HEK293T (cell line): ENCODE measurements at regions not wholly inside any gene's neighbourhood (a gene's known extent, or its start where the extent isn't known, plus 50 kb on each side); places are given as distances from the start of the nearest gene placed in this dataset.

ENCODE experiments used
- CTCF ChIA-PET: fragments of 350-600 bp; formaldehyde crosslinking; extraction: SDS; loops from one replicate; lab custom pipeline; 2021; ENCODE audit warnings: antibody characterized with exemption, inconsistent platforms; lab: Yijun Ruan, JAX
- POLR2A ChIA-PET: fragments of 350-600 bp; formaldehyde crosslinking; extraction: SDS; loops from one replicate; lab custom pipeline; 2020; ENCODE audit warnings: antibody characterized with exemption, inconsistent platforms; lab: Yijun Ruan, JAX
- DNase-seq: peaks from one replicate; pipeline ENCODE4 v3.0.0; 2012; ENCODE audit warnings: mixed read lengths; ENCODE audit errors: extremely low spot score
- ARNT ChIP-seq: fragments of 450-650 bp; IDR thresholded peaks from 2 replicates; pipeline ENCODE4 v1.6.1; 2017; ENCODE audit warnings: mild to moderate bottlenecking
- BHLHE40 ChIP-seq: fragments of 450-650 bp; IDR thresholded peaks from 2 replicates; pipeline ENCODE4 v1.6.1; 2016; ENCODE audit warnings: mild to moderate bottlenecking, moderate library complexity, borderline replicate concordance
- CTBP1 ChIP-seq: fragments of 450-650 bp; IDR thresholded peaks from 2 replicates; pipeline ENCODE4 v1.6.1; 2016; ENCODE audit warnings: borderline replicate concordance
- ELF4 ChIP-seq: fragments of 450-650 bp; IDR thresholded peaks from 2 replicates; pipeline ENCODE4 v1.6.1; 2017; ENCODE audit warnings: antibody characterized with exemption
- FOXA1 ChIP-seq: fragments of 450-650 bp; IDR thresholded peaks from 2 replicates; pipeline ENCODE4 v1.6.1; 2016; ENCODE audit warnings: mild to moderate bottlenecking
- FOXK2 ChIP-seq: fragments of 450-650 bp; IDR thresholded peaks from 2 replicates; pipeline ENCODE4 v1.6.1; 2016; ENCODE audit warnings: mild to moderate bottlenecking
- FOXM1 ChIP-seq: fragments of 450-650 bp; IDR thresholded peaks from 2 replicates; pipeline ENCODE4 v1.6.1; 2017; ENCODE audit warnings: mild to moderate bottlenecking, borderline replicate concordance
- HDGF ChIP-seq: fragments of 450-650 bp; IDR thresholded peaks from 2 replicates; pipeline ENCODE4 v1.6.1; 2017; ENCODE audit warnings: antibody characterized with exemption, borderline replicate concordance
- L3MBTL2 ChIP-seq: fragments of 450-650 bp; conservative IDR thresholded peaks from 2 replicates; pipeline ENCODE4 v1.6.1; 2016; ENCODE audit warnings: mild to moderate bottlenecking
- LEF1 ChIP-seq: fragments of 450-650 bp; IDR thresholded peaks from 2 replicates; pipeline ENCODE4 v1.6.1; 2017; ENCODE audit warnings: mild to moderate bottlenecking, borderline replicate concordance
- NFRKB ChIP-seq: fragments of 450-650 bp; IDR thresholded peaks from 2 replicates; pipeline ENCODE4 v1.6.1; 2016; ENCODE audit warnings: mild to moderate bottlenecking, moderate library complexity
- SP1 ChIP-seq: fragments of 450-650 bp; IDR thresholded peaks from 2 replicates; pipeline ENCODE4 v1.6.1; 2017
- SUZ12 ChIP-seq: fragments of 450-650 bp; IDR thresholded peaks from 2 replicates; pipeline ENCODE4 v1.6.1; 2016; ENCODE audit warnings: mild to moderate bottlenecking
- TARDBP ChIP-seq: fragments of 450-650 bp; IDR thresholded peaks from 2 replicates; pipeline ENCODE4 v1.6.1; 2016
- ZNF384 ChIP-seq: fragments of 450-650 bp; IDR thresholded peaks from 2 replicates; pipeline ENCODE4 v1.6.1; 2016
- TF ChIP-seq, protein P1 (sequence below): fragments of 450-650 bp; IDR thresholded peaks from 2 replicates; pipeline ENCODE4 v1.6.1; 2016

- ChIA-PET CTCF (no interaction called here), POLR2A (no interaction called here)
- DNase-seq: no peak
- TF ChIP-seq CTBP1: no peak
- no peak for TF ChIP-seq L3MBTL2
- TF ChIP-seq HDGF: no peak
- TF ChIP-seq BHLHE40: no peak
- TF ChIP-seq, protein P1, sequence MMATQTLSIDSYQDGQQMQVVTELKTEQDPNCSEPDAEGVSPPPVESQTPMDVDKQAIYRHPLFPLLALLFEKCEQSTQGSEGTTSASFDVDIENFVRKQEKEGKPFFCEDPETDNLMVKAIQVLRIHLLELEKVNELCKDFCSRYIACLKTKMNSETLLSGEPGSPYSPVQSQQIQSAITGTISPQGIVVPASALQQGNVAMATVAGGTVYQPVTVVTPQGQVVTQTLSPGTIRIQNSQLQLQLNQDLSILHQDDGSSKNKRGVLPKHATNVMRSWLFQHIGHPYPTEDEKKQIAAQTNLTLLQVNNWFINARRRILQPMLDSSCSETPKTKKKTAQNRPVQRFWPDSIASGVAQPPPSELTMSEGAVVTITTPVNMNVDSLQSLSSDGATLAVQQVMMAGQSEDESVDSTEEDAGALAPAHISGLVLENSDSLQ: no peak
- TF ChIP-seq ZNF384: no peak
- TF ChIP-seq NFRKB: no peak
- no peak for TF ChIP-seq SUZ12
- TF ChIP-seq LEF1: no peak
- no peak for TF ChIP-seq FOXA1
- TF ChIP-seq FOXK2: no peak
- TF ChIP-seq SP1: no peak
Measured at GRCh38 chr5:69033690-69034089, 60.1 kb upstream of the SLC30A5 start.

DNA sequence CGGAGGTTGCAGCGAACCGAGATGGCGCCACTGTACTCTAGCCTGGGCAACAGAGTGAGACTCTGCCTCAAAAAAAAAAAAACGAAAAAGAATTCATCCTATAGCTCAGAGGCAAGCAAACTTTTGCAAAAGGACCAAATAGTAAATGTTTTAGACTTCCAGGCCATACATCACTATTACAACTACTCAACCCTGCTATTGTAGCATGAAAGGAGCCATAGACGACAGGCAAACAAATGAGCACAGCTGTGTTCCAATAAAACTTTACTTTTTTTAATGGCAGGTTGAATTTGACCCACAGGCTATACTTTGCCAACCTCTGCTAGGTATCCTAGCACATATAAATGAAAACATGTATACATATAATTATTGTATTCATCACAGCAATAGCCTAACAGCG lies 58.9 kb upstream of the SLC30A5 start:
- no peak for TF ChIP-seq SP1
- TF ChIP-seq, protein P1: no peak
- TF ChIP-seq BHLHE40: no peak
- no peak for TF ChIP-seq ZNF384
- no peak for TF ChIP-seq ARNT
- TF ChIP-seq L3MBTL2: no peak
- no peak for TF ChIP-seq FOXM1
- no peak for TF ChIP-seq SUZ12
- TF ChIP-seq CTBP1: no peak
- TF ChIP-seq ELF4: no peak
- ChIA-PET CTCF (no interaction called here), POLR2A (no interaction called here)
- DNase-seq: no peak

DNA sequence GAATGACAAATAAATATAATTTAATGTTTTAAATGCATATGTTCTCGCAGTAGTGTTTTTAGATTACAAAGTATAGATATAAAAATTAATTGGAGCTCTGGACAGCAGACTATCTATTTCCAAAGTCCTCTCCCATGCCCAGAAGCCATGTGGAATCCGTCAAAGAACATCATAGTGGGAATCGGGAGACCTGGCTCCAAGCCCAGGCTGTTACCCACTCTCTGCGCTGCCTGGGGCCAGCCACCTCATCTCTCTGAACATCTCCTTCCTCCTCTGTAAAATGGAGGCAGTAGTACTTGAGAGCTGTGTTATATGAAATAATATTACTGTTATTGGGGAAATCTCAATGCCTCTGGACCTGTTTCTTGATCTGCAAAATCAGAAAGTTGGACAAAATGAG lies 58.1 kb upstream of the SLC30A5 start:
- DNase-seq: no peak
- POLR2A ChIA-PET: no interaction called here
- TF ChIP-seq FOXK2: no peak
- no peak for TF ChIP-seq BHLHE40
- TF ChIP-seq ELF4: no peak
- no peak for TF ChIP-seq FOXM1
- TF ChIP-seq TARDBP: no peak
- no peak for TF ChIP-seq ZNF384
- TF ChIP-seq, protein P1: no peak
- TF ChIP-seq SUZ12: no peak
- TF ChIP-seq HDGF: no peak
- no peak for TF ChIP-seq CTBP1
- TF ChIP-seq SP1: no peak
- CTCF ChIA-PET: no interaction called here

- CTCF ChIA-PET: no interaction called here
- no peak for DNase-seq
- TF ChIP-seq ARNT (no peak), HDGF (no peak), FOXA1 (no peak), LEF1 (no peak), ZNF384 (no peak), CTBP1 (no peak), SP1 (no peak), FOXM1 (no peak), TARDBP (no peak), ELF4 (no peak), SUZ12 (no peak), BHLHE40 (no peak), L3MBTL2 (no peak), NFRKB (no peak)
- TF ChIP-seq, protein P1: no peak
- POLR2A ChIA-PET: no interaction called here
Measured at GRCh38 chr5:69038539-69038938, 55.3 kb upstream of the SLC30A5 start.

- ChIA-PET CTCF (no interaction called here), POLR2A (no interaction called here)
- no peak for TF ChIP-seq SP1
- no peak for TF ChIP-seq HDGF
- TF ChIP-seq LEF1: no peak
- no peak for TF ChIP-seq NFRKB
- no peak for TF ChIP-seq FOXK2
Measured at GRCh38 chr5:69039829-69040228, 54.0 kb upstream of the SLC30A5 start.

DNA sequence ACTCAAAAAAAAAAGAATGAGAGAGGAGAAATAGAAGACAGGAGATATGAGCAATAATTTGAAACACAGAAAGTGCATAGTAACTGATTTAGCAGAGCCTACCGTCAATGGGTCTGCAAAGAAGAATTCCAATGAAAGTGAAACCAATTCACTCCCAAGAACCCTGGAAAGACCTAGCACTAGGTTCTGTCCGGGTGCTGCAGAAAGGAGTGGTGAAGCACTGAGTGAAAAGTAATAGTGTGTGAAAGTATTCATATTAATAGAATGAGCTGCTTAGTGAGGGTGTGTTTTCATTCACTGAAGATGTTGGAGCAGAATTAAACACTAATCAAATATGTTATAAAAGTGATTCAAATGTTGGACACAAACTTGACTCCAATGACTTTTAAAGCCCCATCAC lies 51.3 kb upstream of the SLC30A5 start:
- no peak for TF ChIP-seq TARDBP
- no peak for TF ChIP-seq ARNT
- ChIA-PET CTCF (interaction anchor here (0.5 to 1.8 kb wide), 8 partner anchors 11 to 337 kb away, joined by 3 to 11 read pairs (median 4); no protein-coding TSS in a partner anchor), POLR2A (interaction anchor here (0.7 to 1.1 kb wide), 2 partner anchors 10 to 51 kb away, joined by 3 to 5 read pairs; no protein-coding TSS in a partner anchor)
- no peak for DNase-seq

More at GRCh38 chr5:69039829-69040228, 54.0 kb upstream of the SLC30A5 start:
- no peak for DNase-seq
